Progenitor cell of endocrine pancreas (in vitro differentiated cells): ENCODE measurements at regions not wholly inside any gene's neighbourhood (a gene's known extent, or its start where the extent isn't known, plus 50 kb on each side); places are given as distances from the start of the nearest gene placed in this dataset.

ENCODE experiments used
- DNase-seq: peaks from one replicate; pipeline ENCODE4 v3.0.0; 2021; ENCODE audit warnings: low spot score; ENCODE audit not compliant: unreplicated experiment
- H3K27ac Mint-ChIP-seq: 2 replicates; pipeline ENCODE4 v1.8.0; 2021; ENCODE audit warnings: mild to moderate bottlenecking, moderate library complexity, mixed read lengths
- H3K27me3 Mint-ChIP-seq: 2 replicates; pipeline ENCODE4 v1.8.0; 2021; ENCODE audit warnings: mixed read lengths
- H3K36me3 Mint-ChIP-seq: 2 replicates; pipeline ENCODE4 v1.8.0; 2022; ENCODE audit warnings: mixed read lengths; ENCODE audit not compliant: insufficient read depth
- H3K4me1 Mint-ChIP-seq: 2 replicates; pipeline ENCODE4 v1.8.0; 2021; ENCODE audit warnings: low read depth, mixed read lengths
- H3K4me3 Mint-ChIP-seq: 2 replicates; pipeline ENCODE4 v1.8.0; 2021; ENCODE audit warnings: low read depth, mild to moderate bottlenecking, moderate library complexity, mixed read lengths
- H3K9me3 Mint-ChIP-seq: 2 replicates; pipeline ENCODE4 v1.8.0; 2021; ENCODE audit warnings: low read depth, mixed read lengths
- TF ChIP-seq, protein P1 (sequence below): fragments of 200-600 bp; sonication (generic); IDR thresholded peaks from one replicate; pipeline ENCODE4 v1.5.0; 2021; ENCODE audit warnings: antibody characterized with exemption, mild to moderate bottlenecking; ENCODE audit not compliant: unreplicated experiment

- H3K36me3 Mint-ChIP-seq: no peaks in the 10 kb centered on the region
- no peak overlapping the region for H3K27ac Mint-ChIP-seq
- TF ChIP-seq, protein P1, sequence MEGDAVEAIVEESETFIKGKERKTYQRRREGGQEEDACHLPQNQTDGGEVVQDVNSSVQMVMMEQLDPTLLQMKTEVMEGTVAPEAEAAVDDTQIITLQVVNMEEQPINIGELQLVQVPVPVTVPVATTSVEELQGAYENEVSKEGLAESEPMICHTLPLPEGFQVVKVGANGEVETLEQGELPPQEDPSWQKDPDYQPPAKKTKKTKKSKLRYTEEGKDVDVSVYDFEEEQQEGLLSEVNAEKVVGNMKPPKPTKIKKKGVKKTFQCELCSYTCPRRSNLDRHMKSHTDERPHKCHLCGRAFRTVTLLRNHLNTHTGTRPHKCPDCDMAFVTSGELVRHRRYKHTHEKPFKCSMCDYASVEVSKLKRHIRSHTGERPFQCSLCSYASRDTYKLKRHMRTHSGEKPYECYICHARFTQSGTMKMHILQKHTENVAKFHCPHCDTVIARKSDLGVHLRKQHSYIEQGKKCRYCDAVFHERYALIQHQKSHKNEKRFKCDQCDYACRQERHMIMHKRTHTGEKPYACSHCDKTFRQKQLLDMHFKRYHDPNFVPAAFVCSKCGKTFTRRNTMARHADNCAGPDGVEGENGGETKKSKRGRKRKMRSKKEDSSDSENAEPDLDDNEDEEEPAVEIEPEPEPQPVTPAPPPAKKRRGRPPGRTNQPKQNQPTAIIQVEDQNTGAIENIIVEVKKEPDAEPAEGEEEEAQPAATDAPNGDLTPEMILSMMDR: no peak
- H3K9me3 Mint-ChIP-seq: peaks cover 2% of the 10 kb centered on the region
- DNase-seq: no peak
- no peak overlapping the region for H3K4me3 Mint-ChIP-seq
- no peaks in the 10 kb centered on the region for H3K4me1 Mint-ChIP-seq
- H3K27me3 Mint-ChIP-seq: peaks cover 10% of the 10 kb centered on the region
Observed at GRCh38 chr20:17155401-17155800, 71.4 kb upstream of the PCSK2 start.

- Mint-ChIP-seq H3K36me3 (no peaks in the 10 kb centered on the region), H3K27ac (no peak overlapping the region), H3K9me3 (peaks cover 2% of the 10 kb centered on the region), H3K4me1 (no peaks in the 10 kb centered on the region), H3K4me3 (no peak overlapping the region), H3K27me3 (peaks cover 6% of the 10 kb centered on the region)
- TF ChIP-seq, protein P1: no peak
- DNase-seq: no peak
Observed at GRCh38 chr20:17158701-17159100, 68.1 kb upstream of the PCSK2 start.

DNA sequence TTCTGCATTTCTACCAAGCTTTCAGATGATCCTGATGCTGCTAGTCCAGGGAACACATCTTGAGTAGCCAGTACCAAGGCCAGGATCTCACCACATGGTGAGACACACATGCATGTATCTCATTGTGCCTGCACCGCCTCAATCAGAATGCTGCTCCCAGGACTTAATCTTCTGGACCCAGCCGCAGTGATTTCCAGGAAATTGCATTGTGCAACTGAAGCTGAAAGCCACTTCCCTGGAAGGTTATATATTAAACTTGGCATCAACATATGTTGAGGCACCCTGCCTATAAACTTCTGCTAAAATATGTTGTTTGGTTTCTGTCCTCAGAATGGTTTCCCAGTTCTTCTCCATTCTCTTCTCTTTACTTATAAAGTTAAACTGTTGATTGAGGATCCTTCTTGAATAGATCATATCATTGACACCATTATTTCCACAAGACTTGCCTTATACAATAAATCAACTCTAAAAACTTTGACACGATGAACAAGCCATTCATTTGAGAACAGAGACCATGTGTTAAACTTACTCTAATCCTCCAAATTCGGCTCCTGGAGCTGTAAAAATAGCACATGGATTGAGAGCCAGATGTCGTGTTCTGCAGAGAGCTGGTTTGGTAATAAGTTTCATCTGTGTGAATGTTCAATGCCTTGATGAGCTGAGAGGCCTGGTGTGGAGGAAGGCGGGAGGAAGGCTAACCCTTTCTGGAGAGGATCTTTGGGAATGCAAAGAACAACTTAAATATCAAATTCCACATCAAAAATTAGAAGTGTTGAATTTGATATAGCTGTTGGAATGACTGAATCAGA lies 65.0 kb upstream of the PCSK2 start:
- TF ChIP-seq, protein P1: no peak
- H3K9me3 Mint-ChIP-seq: no peaks in the 10 kb centered on the region
- no peak overlapping the region for H3K27ac Mint-ChIP-seq
- no peak for DNase-seq
- peaks cover 6% of the 10 kb centered on the region for H3K27me3 Mint-ChIP-seq
- H3K4me3 Mint-ChIP-seq: no peak overlapping the region
- H3K36me3 Mint-ChIP-seq: no peaks in the 10 kb centered on the region
- peaks cover 4% of the 10 kb centered on the region for H3K4me1 Mint-ChIP-seq

DNA sequence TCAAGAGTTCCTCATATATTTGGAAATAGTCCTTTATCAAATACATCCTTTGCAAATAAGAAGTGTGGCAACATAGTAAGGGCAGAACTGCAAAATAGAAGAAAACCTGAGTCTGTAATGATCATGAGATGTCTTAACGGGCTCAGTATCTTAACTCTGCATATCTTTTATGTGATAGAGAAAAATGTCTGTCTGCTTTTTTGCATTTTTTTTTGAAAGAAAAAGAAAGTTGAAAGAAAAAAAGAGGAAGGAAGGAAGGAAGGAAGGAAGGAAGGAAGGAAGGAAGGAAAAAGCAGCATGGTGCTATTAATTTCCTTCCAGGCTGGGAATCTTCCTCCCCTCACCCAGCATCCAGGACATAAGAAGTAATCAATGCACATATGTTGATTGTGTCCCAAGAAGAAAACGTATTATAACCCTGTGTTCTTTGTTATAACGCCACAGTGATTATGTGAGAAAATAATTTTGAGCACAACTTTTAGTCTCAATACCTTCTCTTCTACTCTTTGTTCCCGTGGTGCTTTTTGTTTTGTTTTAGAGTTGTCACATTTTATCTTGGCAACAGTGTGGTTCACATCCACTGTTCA lies 58.7 kb upstream of the PCSK2 start:
- Mint-ChIP-seq H3K4me3 (no peak overlapping the region), H3K9me3 (no peaks in the 10 kb centered on the region), H3K4me1 (peaks cover 10% of the 10 kb centered on the region), H3K36me3 (no peaks in the 10 kb centered on the region), H3K27ac (no peak overlapping the region), H3K27me3 (peaks cover 8% of the 10 kb centered on the region)
- DNase-seq: no peak
- TF ChIP-seq, protein P1: no peak

GRCh38 chr20:17169585-17170136 lies 57.2 kb upstream of the PCSK2 start:
- TF ChIP-seq, protein P1: no peak
- Mint-ChIP-seq H3K4me1 (peaks cover 10% of the 10 kb centered on the region), H3K4me3 (no peak overlapping the region), H3K27me3 (peaks cover 8% of the 10 kb centered on the region), H3K9me3 (no peaks in the 10 kb centered on the region), H3K27ac (no peak overlapping the region), H3K36me3 (no peaks in the 10 kb centered on the region)
- DNase-seq: no peak
